Stomach (tissue), 4 donors: ENCODE measurements at regions not wholly inside any gene's neighbourhood (a gene's known extent, or its start where the extent isn't known, plus 50 kb on each side); places are given as distances from the start of the nearest gene placed in this dataset.

ENCODE experiments used
- EP300 ChIP-seq: sonication (generic); formaldehyde crosslinking; IDR thresholded peaks from one replicate; pipeline ENCODE4 v1.6.1; 2017; ENCODE audit warnings: antibody characterized with exemption
- POLR2A ChIP-seq, 4 donors: fragments of 450-650 bp; IDR thresholded peaks; one replicate each; pipeline ENCODE4 v1.6.1; 2016; ENCODE audit warnings: antibody characterized with exemption in 4 of 4, control low read depth in 2 of 4, mild to moderate bottlenecking in 1 of 4, moderate library complexity in 1 of 4
- TF ChIP-seq, protein P1 (sequence below), 7 experiments: fragments of 450-650 bp in 4 of 7; fragments of 200-600 bp in 3 of 7; sonication (generic) in 3 of 7; IDR thresholded peaks; one replicate each; pipeline ENCODE4 v1.5.1; 2016 to 2019; ENCODE audit warnings: antibody characterized with exemption in 7 of 7, control low read depth in 2 of 7, mild to moderate bottlenecking in 1 of 7

DNA sequence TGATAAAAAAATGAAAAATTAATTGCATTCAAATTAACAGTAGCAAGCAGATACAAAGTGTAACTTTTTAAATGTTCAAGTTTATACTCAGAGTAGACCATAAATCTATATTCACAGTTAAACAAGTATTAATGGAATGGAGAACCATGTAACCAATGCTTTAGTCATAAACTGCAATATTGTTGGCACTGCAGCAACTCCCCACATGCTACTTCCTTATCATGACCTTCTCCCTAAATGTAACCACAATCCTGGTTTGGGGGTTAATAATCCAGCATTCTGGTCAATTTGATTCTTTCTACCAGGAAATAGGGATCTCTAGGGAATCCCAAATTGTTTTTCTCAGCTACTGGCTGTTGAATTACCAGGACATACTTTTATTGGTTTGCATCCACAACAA lies 223.9 kb upstream of the DCAF8L1 start:
- TF ChIP-seq, protein P1, sequence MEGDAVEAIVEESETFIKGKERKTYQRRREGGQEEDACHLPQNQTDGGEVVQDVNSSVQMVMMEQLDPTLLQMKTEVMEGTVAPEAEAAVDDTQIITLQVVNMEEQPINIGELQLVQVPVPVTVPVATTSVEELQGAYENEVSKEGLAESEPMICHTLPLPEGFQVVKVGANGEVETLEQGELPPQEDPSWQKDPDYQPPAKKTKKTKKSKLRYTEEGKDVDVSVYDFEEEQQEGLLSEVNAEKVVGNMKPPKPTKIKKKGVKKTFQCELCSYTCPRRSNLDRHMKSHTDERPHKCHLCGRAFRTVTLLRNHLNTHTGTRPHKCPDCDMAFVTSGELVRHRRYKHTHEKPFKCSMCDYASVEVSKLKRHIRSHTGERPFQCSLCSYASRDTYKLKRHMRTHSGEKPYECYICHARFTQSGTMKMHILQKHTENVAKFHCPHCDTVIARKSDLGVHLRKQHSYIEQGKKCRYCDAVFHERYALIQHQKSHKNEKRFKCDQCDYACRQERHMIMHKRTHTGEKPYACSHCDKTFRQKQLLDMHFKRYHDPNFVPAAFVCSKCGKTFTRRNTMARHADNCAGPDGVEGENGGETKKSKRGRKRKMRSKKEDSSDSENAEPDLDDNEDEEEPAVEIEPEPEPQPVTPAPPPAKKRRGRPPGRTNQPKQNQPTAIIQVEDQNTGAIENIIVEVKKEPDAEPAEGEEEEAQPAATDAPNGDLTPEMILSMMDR (IDR thresholded peaks at IDR 0.05), result no peak
- no peak for TF ChIP-seq EP300
- TF ChIP-seq POLR2A (IDR thresholded peaks at IDR 0.05), result no peak
